Lower leg skin (tissue), 4 donors: ENCODE measurements at regions not wholly inside any gene's neighbourhood (a gene's known extent, or its start where the extent isn't known, plus 50 kb on each side); places are given as distances from the start of the nearest gene placed in this dataset.

Source experiments
- DNase-seq, 2 donors: peaks; one replicate each; pipeline ENCODE4 v3.0.0-alpha.2; 2019; ENCODE audit warnings: low spot score in 2 of 2
- H3K4me3 ChIP-seq: fragments of 200-600 bp; sonication (generic); 2 replicates; pipeline ENCODE4 v1.5.1; 2017; ENCODE audit warnings: mild to moderate bottlenecking, low read depth; ENCODE audit not compliant: poor library complexity, severe bottlenecking
- POLR2A ChIP-seq, 2 donors: fragments of 450-650 bp; IDR thresholded peaks; one replicate each; pipeline ENCODE4 v1.6.1; 2016 to 2017; ENCODE audit warnings: antibody characterized with exemption in 2 of 2, mild to moderate bottlenecking in 1 of 2, moderate library complexity in 1 of 2
- WGBS, 2 donors: methylation state at CpG; one replicate each; pipeline ENCODE4 v1.1.5; 2018; 5-methylcytosine and 5-hydroxymethylcytosine counted together
- intact Hi-C: fragments of 100-400 bp; cut with DNase I; formaldehyde crosslinking; loops from one replicate; pipeline ENCODE4 v1.15.0; 2023; ENCODE audit warnings: low total_unique reads
- TF ChIP-seq, protein P1 (sequence below), 3 donors: fragments of 450-650 bp; IDR thresholded peaks; one replicate each; pipeline ENCODE4 v1.5.1; 2016; ENCODE audit warnings: antibody characterized with exemption in 3 of 3, mild to moderate bottlenecking in 3 of 3, moderate library complexity in 2 of 3

DNA sequence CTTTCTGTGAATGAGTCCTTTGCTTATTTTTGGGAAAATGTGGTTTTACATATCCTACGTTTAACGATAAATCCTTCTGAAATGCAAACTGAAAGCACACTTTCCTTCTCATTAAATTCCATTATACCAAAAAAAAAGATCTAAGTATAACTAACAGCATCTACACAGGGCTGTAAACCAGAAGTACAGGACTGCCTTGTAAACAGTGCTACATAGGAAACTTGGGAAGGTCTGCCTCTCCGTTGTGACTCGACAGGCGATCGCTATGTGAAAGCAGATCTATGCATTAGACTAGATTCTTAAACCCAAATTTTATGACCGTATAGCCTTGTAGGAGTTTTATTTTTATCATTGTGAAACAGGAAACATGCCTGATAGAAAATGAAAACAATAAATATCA is 690.5 kb downstream of the ARHGAP15 start:
- no peak for TF ChIP-seq POLR2A (IDR thresholded peaks at IDR 0.05)
- TF ChIP-seq, protein P1, sequence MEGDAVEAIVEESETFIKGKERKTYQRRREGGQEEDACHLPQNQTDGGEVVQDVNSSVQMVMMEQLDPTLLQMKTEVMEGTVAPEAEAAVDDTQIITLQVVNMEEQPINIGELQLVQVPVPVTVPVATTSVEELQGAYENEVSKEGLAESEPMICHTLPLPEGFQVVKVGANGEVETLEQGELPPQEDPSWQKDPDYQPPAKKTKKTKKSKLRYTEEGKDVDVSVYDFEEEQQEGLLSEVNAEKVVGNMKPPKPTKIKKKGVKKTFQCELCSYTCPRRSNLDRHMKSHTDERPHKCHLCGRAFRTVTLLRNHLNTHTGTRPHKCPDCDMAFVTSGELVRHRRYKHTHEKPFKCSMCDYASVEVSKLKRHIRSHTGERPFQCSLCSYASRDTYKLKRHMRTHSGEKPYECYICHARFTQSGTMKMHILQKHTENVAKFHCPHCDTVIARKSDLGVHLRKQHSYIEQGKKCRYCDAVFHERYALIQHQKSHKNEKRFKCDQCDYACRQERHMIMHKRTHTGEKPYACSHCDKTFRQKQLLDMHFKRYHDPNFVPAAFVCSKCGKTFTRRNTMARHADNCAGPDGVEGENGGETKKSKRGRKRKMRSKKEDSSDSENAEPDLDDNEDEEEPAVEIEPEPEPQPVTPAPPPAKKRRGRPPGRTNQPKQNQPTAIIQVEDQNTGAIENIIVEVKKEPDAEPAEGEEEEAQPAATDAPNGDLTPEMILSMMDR (IDR thresholded peaks at IDR 0.05): no peak
- intact Hi-C loops: no loop called here
- 66 to 68% methylated on average over 7 of the region's 7 CpGs for WGBS, 2 donors
- H3K4me3 ChIP-seq: no peak overlapping the region
- no peak for DNase-seq

DNA sequence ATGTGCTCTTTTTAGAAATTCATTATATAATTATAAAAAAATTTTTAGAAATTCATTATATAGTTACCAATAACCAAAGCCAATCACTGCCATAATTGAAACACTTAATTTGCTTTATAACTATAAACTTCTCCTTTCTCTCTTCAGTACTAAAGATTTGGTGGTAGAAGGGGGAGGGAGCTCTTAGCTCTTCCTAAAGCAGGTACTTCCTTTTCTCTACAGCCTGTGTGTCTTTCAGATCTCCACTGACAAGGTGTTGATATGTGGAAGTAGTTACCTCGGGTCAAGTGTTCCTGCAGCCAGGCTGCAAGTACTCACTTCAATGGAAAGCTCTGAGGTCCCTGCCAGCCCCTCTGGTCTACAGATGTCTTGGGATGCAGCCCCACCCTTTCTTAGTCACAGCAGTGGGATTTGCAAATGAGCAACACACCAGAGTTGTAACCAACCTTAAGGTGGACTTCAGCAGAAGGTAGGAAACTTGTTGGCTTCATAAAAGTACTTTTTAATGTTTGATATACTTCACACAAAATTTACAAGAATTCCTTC is 690.0 kb downstream of the ARHGAP15 start:
- DNase-seq: peak; percentile 68 to 88
- intact Hi-C loops: no loop called here
- H3K4me3 ChIP-seq: no peak overlapping the region
- TF ChIP-seq POLR2A (IDR thresholded peaks at IDR 0.05): no peak
- TF ChIP-seq, protein P1 (IDR thresholded peaks at IDR 0.05): no peak
- 22 to 27% methylated on average over 1 of the region's 1 CpG for WGBS, 2 donors
